ENCODE measurements at regions not wholly inside any gene's neighbourhood (a gene's known extent, or its start where the extent isn't known, plus 50 kb on each side); places are given as distances from the start of the nearest gene placed in this dataset.

- Histone ChIP-seq H3K9ac (ENCODE audit: low read length) (no peak overlapping the region), H2AFZ (ENCODE audit: low read depth, low read length) (no peak overlapping the region), H3K36me3 (ENCODE audit: insufficient read depth, low read length) (no peaks in the 10 kb centered on the region), H3K79me2 (replicated peaks; ENCODE audit: insufficient read depth, low read length) (no peaks in the 10 kb centered on the region), H3K27ac (ENCODE audit: low read length) (no peak overlapping the region), H3F3A (ENCODE audit: insufficient read depth, low read length, poor library complexity, severe bottlenecking) (peaks cover 3% of the 10 kb centered on the region), H3K4me3 (ENCODE audit: low read length) (no peak overlapping the region), H3K27me3 (ENCODE audit: insufficient read depth, low read depth, low read length) (no peaks in the 10 kb centered on the region), H3K4me2 (ENCODE audit: low read length) (no peak overlapping the region), H3K9me2 (ENCODE audit: insufficient read depth, low read length) (no peaks in the 10 kb centered on the region), H4K20me1 (ENCODE audit: insufficient read depth) (no peaks in the 10 kb centered on the region), H3K9me3 (ENCODE audit: low read length) (no peaks in the 10 kb centered on the region)
- TF ChIP-seq TAF1 (IDR thresholded peaks at IDR 0.05; ENCODE audit: low read depth), result no peak
- TF ChIP-seq REST (IDR thresholded peaks at IDR 0.05; ENCODE audit: borderline replicate concordance), result no peak
- no peak for TF ChIP-seq CTCF (IDR thresholded peaks at IDR 0.05; ENCODE audit: poor library complexity, severe bottlenecking)
- no peak for TF ChIP-seq MXI1 (conservative IDR thresholded peaks at IDR 0.05; ENCODE audit: poor library complexity, severe bottlenecking)
- TF ChIP-seq POLR2AphosphoS5 (IDR thresholded peaks at IDR 0.05), result no peak
- TF ChIP-seq EP300 (conservative IDR thresholded peaks at IDR 0.05; ENCODE audit: poor library complexity, severe bottlenecking), result no peak
- TF ChIP-seq EZH2 (IDR thresholded peaks at IDR 0.05; ENCODE audit: borderline replicate concordance, insufficient read depth, low read length, poor library complexity, severe bottlenecking), result no peak
- TF ChIP-seq SMC3 (conservative IDR thresholded peaks at IDR 0.05; ENCODE audit: poor library complexity), result no peak
- TF ChIP-seq RAD21 (conservative IDR thresholded peaks at IDR 0.05), result no peak
Measured at GRCh38 chr12:118781692-118782091, 199.6 kb upstream of the SRRM4 start.

- no peaks in the 10 kb centered on the region for H3F3A ChIP-seq (ENCODE audit: insufficient read depth, low read length, poor library complexity, severe bottlenecking)
- no peak overlapping the region for H3K9ac ChIP-seq (ENCODE audit: low read length)
- no peaks in the 10 kb centered on the region for H4K20me1 ChIP-seq (ENCODE audit: insufficient read depth)
- H3K4me2 ChIP-seq (ENCODE audit: low read length), result no peak overlapping the region
- no peak overlapping the region for H3K4me3 ChIP-seq (ENCODE audit: low read length)
- no peaks in the 10 kb centered on the region for H3K79me2 ChIP-seq (replicated peaks; ENCODE audit: insufficient read depth, low read length)
- no peaks in the 10 kb centered on the region for H3K9me3 ChIP-seq (ENCODE audit: low read length)
- H2AFZ ChIP-seq (ENCODE audit: low read depth, low read length), result no peak overlapping the region
- TF ChIP-seq SMC3 (conservative IDR thresholded peaks at IDR 0.05; ENCODE audit: poor library complexity) (no peak), TAF1 (IDR thresholded peaks at IDR 0.05; ENCODE audit: low read depth) (no peak), POLR2AphosphoS5 (IDR thresholded peaks at IDR 0.05) (no peak), RAD21 (conservative IDR thresholded peaks at IDR 0.05) (no peak), MXI1 (conservative IDR thresholded peaks at IDR 0.05; ENCODE audit: poor library complexity, severe bottlenecking) (no peak), EP300 (conservative IDR thresholded peaks at IDR 0.05; ENCODE audit: poor library complexity, severe bottlenecking) (no peak), EZH2 (IDR thresholded peaks at IDR 0.05; ENCODE audit: borderline replicate concordance, insufficient read depth, low read length, poor library complexity, severe bottlenecking) (no peak), CTCF (IDR thresholded peaks at IDR 0.05; ENCODE audit: poor library complexity, severe bottlenecking) (no peak), REST (IDR thresholded peaks at IDR 0.05; ENCODE audit: borderline replicate concordance) (no peak)
- no peaks in the 10 kb centered on the region for H3K27me3 ChIP-seq (ENCODE audit: insufficient read depth, low read depth, low read length)
- no peaks in the 10 kb centered on the region for H3K9me2 ChIP-seq (ENCODE audit: insufficient read depth, low read length)
- H3K36me3 ChIP-seq (ENCODE audit: insufficient read depth, low read length), result no peaks in the 10 kb centered on the region
- H3K27ac ChIP-seq (ENCODE audit: low read length), result no peak overlapping the region
Measured at GRCh38 chr12:118783703-118784102, 197.6 kb upstream of the SRRM4 start.
